NB4 (cell line): ENCODE measurements at regions not wholly inside any gene's neighbourhood (a gene's known extent, or its start where the extent isn't known, plus 50 kb on each side); places are given as distances from the start of the nearest gene placed in this dataset.
"Not testable (repeated sequence)": the region's sequence is repeated elsewhere in the genome, so short reads cannot be mapped to it uniquely, and the experiment has no call there.

ENCODE experiments used
- POLR2A ChIP-seq: IDR thresholded peaks from 2 replicates; pipeline ENCODE4 v1.6.1; 2011; ENCODE audit warnings: mild to moderate bottlenecking; ENCODE audit not compliant: insufficient read length; ENCODE audit errors: extremely low read depth
- TF ChIP-seq, protein P1 (sequence below): IDR thresholded peaks from one replicate; pipeline ENCODE4 v1.5.1; 2012; ENCODE audit warnings: low read depth, low read length
- TF ChIP-seq, protein P2 (sequence below): IDR thresholded peaks from 2 replicates; pipeline ENCODE4 v1.6.1; 2011; ENCODE audit warnings: low read depth, low read length

DNA sequence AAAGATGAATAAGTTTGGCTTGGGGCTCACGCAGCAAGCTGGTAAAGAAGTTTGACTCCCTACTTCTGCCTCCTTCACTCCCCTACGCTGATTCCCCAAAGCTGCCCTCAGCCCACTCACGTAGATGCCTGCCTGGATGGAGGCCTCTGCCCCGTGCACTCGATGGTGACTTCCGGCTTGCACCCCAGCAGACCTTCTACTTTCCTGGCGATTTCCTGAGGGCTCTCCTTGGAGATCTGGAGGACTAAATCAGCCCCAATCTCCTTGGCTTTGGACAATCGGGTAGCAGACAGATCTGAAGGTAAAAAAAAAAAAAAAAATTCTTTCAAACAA is 95.0 kb downstream of the TRIM69 start:
- TF ChIP-seq, protein P1, sequence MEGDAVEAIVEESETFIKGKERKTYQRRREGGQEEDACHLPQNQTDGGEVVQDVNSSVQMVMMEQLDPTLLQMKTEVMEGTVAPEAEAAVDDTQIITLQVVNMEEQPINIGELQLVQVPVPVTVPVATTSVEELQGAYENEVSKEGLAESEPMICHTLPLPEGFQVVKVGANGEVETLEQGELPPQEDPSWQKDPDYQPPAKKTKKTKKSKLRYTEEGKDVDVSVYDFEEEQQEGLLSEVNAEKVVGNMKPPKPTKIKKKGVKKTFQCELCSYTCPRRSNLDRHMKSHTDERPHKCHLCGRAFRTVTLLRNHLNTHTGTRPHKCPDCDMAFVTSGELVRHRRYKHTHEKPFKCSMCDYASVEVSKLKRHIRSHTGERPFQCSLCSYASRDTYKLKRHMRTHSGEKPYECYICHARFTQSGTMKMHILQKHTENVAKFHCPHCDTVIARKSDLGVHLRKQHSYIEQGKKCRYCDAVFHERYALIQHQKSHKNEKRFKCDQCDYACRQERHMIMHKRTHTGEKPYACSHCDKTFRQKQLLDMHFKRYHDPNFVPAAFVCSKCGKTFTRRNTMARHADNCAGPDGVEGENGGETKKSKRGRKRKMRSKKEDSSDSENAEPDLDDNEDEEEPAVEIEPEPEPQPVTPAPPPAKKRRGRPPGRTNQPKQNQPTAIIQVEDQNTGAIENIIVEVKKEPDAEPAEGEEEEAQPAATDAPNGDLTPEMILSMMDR: not testable (repeated sequence)
- TF ChIP-seq, protein P2, sequence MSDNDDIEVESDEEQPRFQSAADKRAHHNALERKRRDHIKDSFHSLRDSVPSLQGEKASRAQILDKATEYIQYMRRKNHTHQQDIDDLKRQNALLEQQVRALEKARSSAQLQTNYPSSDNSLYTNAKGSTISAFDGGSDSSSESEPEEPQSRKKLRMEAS: not testable (repeated sequence)
- TF ChIP-seq POLR2A: not testable (repeated sequence)
